ENCODE measurements at regions not wholly inside any gene's neighbourhood (a gene's known extent, or its start where the extent isn't known, plus 50 kb on each side); places are given as distances from the start of the nearest gene placed in this dataset.

DNA sequence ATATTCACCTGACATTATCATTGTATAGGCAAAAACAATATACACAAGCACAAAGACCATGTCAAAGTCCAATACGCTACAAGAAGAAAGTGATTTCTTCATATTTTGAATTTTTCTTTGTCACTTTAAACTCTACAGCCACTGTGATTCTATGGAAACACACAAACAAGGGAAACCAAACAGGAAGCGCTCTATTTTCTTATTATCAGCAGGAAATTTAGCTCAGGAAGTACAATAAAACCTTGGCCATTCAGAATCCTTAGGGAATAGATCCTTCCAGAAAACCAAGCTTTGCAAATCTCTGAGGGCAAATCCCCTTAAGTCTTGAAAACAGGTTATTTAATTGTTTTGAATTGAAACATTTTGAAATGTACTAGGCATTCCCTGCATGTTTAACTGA, 336.2 kb downstream of the EPHA4 start:
- no peak overlapping the region for H3K27ac ChIP-seq (ENCODE audit: extremely low read depth, low read depth, low read length)
- ChIA-PET POLR2A (no interaction called here), CTCF (no interaction called here)
- no peaks in the 10 kb centered on the region for H3K9me3 ChIP-seq (ENCODE audit: control insufficient read depth, insufficient read depth, low read depth, low read length)
- H3K4me1 ChIP-seq (ENCODE audit: control insufficient read depth, insufficient read depth, low read length) = no peaks in the 10 kb centered on the region
- no peak for TF ChIP-seq ZNF138 (tag by site-specific recombination; IDR thresholded peaks at IDR 0.05; ENCODE audit: borderline replicate concordance)
- no peak for TF ChIP-seq ZNF248 (tag by site-specific recombination; IDR thresholded peaks at IDR 0.05)
- TF ChIP-seq ZNF416 (tag by site-specific recombination; IDR thresholded peaks at IDR 0.05) = no peak
- no peak for TF ChIP-seq KLF9 (tag by site-specific recombination; IDR thresholded peaks at IDR 0.05; ENCODE audit: low read depth)
- no peak for TF ChIP-seq SP7 (tag by site-specific recombination; IDR thresholded peaks at IDR 0.05)
- no peak for TF ChIP-seq ZNF610 (tag by site-specific recombination; IDR thresholded peaks at IDR 0.05; ENCODE audit: borderline replicate concordance)
- H3K36me3 ChIP-seq (ENCODE audit: control insufficient read depth in 2 of 2, insufficient read depth in 1 of 2, low read length in 2 of 2) = no peaks in the 10 kb centered on the region
- H3K4me3 ChIP-seq (ENCODE audit: low read depth, low read length) = no peak overlapping the region

DNA sequence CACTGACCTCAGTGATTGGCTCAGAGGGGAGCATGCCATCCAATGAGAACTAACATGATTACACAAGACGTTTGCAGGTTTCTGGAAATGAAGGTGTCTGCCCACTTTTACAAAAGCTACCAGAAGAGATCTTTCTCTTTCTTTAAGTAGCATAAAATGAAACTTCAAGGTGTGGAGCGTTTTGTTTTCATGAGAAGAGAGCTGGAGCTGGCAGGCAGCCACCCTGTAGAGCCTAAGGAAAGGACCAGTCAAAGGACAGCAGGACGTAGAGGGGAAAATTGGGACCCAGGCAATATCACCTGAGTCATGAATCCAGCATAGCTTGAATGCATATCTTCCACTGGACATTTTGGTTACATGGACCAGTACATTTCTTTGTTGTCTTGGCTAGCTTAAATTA, 331.0 kb downstream of the EPHA4 start:
- Histone ChIP-seq H3K4me3 (ENCODE audit: low read depth, low read length) (no peak overlapping the region), H3K27ac (ENCODE audit: extremely low read depth, low read depth, low read length) (no peak overlapping the region), H3K36me3 (ENCODE audit: control insufficient read depth in 2 of 2, insufficient read depth in 1 of 2, low read length in 2 of 2) (no peaks in the 10 kb centered on the region), H3K4me1 (ENCODE audit: control insufficient read depth, insufficient read depth, low read length) (no peaks in the 10 kb centered on the region), H3K9me3 (ENCODE audit: control insufficient read depth, insufficient read depth, low read depth, low read length) (no peaks in the 10 kb centered on the region)
- POLR2A ChIA-PET = no interaction called here
- CTCF ChIA-PET = no interaction called here
- no peak for TF ChIP-seq KLF7 (tag by site-specific recombination; IDR thresholded peaks at IDR 0.05; ENCODE audit: borderline replicate concordance)
- TF ChIP-seq ZNF362 (tag by site-specific recombination; IDR thresholded peaks at IDR 0.05) = no peak
- TF ChIP-seq ZFP41 (tag by site-specific recombination; IDR thresholded peaks at IDR 0.05; ENCODE audit: borderline replicate concordance) = no peak
- TF ChIP-seq ZNF514 (tag by site-specific recombination; IDR thresholded peaks at IDR 0.05) = no peak
- TF ChIP-seq ZNF660 (tag by site-specific recombination; IDR thresholded peaks at IDR 0.05) = no peak
- no peak for TF ChIP-seq ZNF645 (tag by site-specific recombination; IDR thresholded peaks at IDR 0.05)
- TF ChIP-seq ZNF121 (tag by site-specific recombination; IDR thresholded peaks at IDR 0.05) = no peak
- no peak for TF ChIP-seq ZNF214 (tag by site-specific recombination; IDR thresholded peaks at IDR 0.05; ENCODE audit: borderline replicate concordance)
- TF ChIP-seq ZNF350 (tag by site-specific recombination; IDR thresholded peaks at IDR 0.05) = no peak
- no peak for TF ChIP-seq ZNF114 (tag by site-specific recombination; IDR thresholded peaks at IDR 0.05)
- no peak for TF ChIP-seq ZNF549 (tag by site-specific recombination; IDR thresholded peaks at IDR 0.05)
- TF ChIP-seq HIC1 (tag by site-specific recombination; IDR thresholded peaks at IDR 0.05) = no peak

GRCh38 chr2:221243771-221244170, 328.3 kb downstream of the EPHA4 start:
- CTCF ChIA-PET = no interaction called here
- TF ChIP-seq, protein P1, sequence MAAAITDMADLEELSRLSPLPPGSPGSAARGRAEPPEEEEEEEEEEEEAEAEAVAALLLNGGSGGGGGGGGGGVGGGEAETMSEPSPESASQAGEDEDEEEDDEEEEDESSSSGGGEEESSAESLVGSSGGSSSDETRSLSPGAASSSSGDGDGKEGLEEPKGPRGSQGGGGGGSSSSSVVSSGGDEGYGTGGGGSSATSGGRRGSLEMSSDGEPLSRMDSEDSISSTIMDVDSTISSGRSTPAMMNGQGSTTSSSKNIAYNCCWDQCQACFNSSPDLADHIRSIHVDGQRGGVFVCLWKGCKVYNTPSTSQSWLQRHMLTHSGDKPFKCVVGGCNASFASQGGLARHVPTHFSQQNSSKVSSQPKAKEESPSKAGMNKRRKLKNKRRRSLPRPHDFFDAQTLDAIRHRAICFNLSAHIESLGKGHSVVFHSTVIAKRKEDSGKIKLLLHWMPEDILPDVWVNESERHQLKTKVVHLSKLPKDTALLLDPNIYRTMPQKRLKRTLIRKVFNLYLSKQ (tag by site-specific recombination; IDR thresholded peaks at IDR 0.05; ENCODE audit: borderline replicate concordance) = no peak
- TF ChIP-seq, protein P2, sequence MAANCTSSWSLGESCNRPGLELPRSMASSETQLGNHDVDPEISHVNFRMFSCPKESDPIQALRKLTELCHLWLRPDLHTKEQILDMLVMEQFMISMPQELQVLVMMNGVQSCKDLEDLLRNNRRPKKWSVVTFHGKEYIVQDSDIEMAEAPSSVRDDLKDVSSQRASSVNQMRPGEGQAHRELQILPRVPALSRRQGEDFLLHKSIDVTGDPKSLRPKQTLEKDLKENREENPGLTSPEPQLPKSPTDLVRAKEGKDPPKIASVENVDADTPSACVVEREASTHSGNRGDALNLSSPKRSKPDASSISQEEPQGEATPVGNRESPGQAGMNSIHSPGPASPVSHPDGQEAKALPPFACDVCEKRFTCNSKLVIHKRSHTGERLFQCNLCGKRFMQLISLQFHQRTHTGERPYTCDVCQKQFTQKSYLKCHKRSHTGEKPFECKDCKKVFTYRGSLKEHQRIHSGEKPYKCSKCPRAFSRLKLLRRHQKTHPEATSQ (tag by site-specific recombination; IDR thresholded peaks at IDR 0.05) = no peak
- TF ChIP-seq ZBTB17 (tag by site-specific recombination; IDR thresholded peaks at IDR 0.05) (no peak), ZNF76 (tag by site-specific recombination; IDR thresholded peaks at IDR 0.05; ENCODE audit: borderline replicate concordance, low read depth) (no peak), ZNF513 (tag by site-specific recombination; IDR thresholded peaks at IDR 0.05) (no peak), ZNF501 (tag by site-specific recombination; IDR thresholded peaks at IDR 0.05) (no peak), ZNF433 (tag by site-specific recombination; IDR thresholded peaks at IDR 0.05; ENCODE audit: low read depth) (no peak)

More at GRCh38 chr2:221243771-221244170, 328.3 kb downstream of the EPHA4 start:
- Histone ChIP-seq H3K36me3 (ENCODE audit: control insufficient read depth in 2 of 2, insufficient read depth in 1 of 2, low read length in 2 of 2) (no peaks in the 10 kb centered on the region), H3K4me3 (ENCODE audit: low read depth, low read length) (no peak overlapping the region), H3K4me1 (ENCODE audit: control insufficient read depth, insufficient read depth, low read length) (no peaks in the 10 kb centered on the region), H3K27ac (ENCODE audit: extremely low read depth, low read depth, low read length) (no peak overlapping the region), H3K9me3 (ENCODE audit: control insufficient read depth, insufficient read depth, low read depth, low read length) (no peaks in the 10 kb centered on the region)
- POLR2A ChIA-PET = no interaction called here
